ENCODE measurements at regions not wholly inside any gene's neighbourhood (a gene's known extent, or its start where the extent isn't known, plus 50 kb on each side); places are given as distances from the start of the nearest gene placed in this dataset.

DNA sequence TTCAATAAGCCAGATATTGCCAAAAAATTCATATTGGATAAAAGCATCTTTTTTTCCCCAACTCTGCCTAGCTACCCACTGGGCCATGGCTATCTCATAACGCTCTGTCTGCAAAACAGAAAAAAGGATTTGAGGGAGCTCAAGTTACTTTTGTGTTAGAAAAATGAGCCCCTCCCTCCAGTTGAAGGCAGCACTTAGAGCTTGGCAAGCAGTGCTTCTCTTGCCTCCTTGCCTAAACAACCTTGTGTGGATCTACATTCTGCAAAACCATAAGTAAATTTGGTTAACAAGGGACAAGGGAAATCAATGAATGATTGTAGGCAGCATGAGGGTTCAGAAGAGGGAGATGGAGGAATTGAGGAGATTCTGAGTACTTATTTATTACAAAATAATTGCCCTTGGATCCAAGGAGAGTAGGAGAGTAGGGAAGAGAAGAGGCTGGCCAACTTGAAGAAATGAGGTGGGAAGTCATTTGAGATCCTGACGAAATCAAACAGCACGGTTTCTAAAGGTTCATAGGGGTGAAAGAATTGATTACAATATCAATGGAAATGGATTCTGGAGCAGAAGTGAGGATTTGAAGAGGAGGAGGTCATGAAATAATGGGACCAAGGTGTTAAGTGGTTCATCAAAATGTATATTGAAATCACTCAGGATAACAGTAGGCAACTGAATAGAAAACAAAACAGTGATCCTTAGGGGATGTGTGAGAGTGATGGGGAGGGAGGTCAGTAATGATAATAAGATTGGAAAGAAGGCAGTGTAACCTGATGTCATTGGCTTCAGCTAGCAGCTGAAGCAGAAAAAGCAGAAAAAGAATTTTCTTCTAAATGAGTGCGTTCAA is 434.8 kb upstream of the IGFBP7 start (continued):
- TF ChIP-seq SUPT20H (IDR thresholded peaks at IDR 0.05; ENCODE audit: borderline replicate concordance, control insufficient read depth, low read depth, low read length), result no peak

DNA sequence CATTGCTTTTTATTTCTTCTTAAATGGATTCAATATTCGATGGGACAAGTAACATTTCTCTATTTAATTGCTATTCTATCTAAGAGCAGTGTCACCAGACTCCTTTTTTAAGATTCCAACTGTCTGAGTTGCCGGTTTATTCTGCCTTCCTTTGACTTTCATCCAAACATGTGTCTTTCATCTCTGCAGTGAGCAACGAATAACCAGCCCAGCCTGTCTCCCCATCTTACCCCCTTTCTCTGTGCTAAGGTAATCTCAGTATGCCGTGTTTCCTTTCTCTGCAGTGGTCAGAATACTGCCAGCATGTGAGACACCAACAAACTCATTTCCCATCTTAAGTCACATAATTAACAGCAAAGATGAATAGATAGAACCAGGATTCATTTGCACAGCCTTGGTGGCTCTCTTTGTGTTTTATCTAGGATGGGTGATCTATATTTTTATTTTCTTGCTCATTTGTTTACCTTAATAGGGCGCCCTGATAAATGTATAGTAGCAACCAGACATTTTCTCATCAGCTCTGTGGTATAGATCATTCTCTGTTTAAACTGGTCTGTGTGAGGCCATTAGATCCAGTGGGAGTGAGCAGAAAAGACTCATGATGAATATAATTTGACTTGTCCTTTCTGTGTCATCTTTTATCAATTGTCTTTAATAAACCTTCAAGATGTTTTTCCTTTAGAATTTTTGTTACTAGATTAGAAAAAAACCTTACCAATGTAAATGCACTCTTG is 394.8 kb upstream of the IGFBP7 start:
- RAD21 ChIA-PET (ENCODE audit: unreplicated experiment), result no interaction called here
- Histone ChIP-seq H3K27me3 (replicated peaks in 1 of 2; ENCODE audit: control insufficient read depth in 2 of 2, insufficient read depth in 2 of 2, low read length in 1 of 2) (no peaks in the 10 kb centered on the region), H4K20me1 (ENCODE audit: control insufficient read depth, insufficient read depth) (no peaks in the 10 kb centered on the region), H3K79me2 (ENCODE audit: control insufficient read depth, insufficient read depth, low read length) (no peaks in the 10 kb centered on the region), H3K9ac (ENCODE audit: control insufficient read depth, insufficient read depth, low read length) (no peak overlapping the region), H3K36me3 (ENCODE audit: control insufficient read depth in 2 of 2, insufficient read depth in 2 of 2, low read length in 1 of 2) (no peaks in the 10 kb centered on the region), H2AFZ (ENCODE audit: control insufficient read depth, low read depth, low read length) (no peak overlapping the region), H3K27ac (ENCODE audit: control insufficient read depth, insufficient read depth) (no peak overlapping the region), H3K4me3 (no peak overlapping the region), H3K4me1 (ENCODE audit: control insufficient read depth, insufficient read depth, low read length) (no peaks in the 10 kb centered on the region), H3K9me3 (replicated peaks; ENCODE audit: control insufficient read depth, insufficient read depth, low read length) (no peaks in the 10 kb centered on the region), H3K4me2 (ENCODE audit: control insufficient read depth, insufficient read depth) (no peak overlapping the region)
- 13% methylated on average over 5 of the region's 5 CpGs for WGBS (ENCODE audit: insufficient coverage, insufficient replicate concordance, low lambda C conversion rate, missing lambda C conversion rate)
- ATAC-seq (no peak), FAIRE-seq (no peak), DNase-seq (ENCODE audit: low read depth, low spot score) (no peak)
- CTCF ChIA-PET, result no interaction called here
- BruUV-seq (replicated peaks), result no TSS peak
- SMC1A ChIA-PET (ENCODE audit: uncharacterized antibody, unreplicated experiment), result no interaction called here
- in situ Hi-C loops (cut with MboI), result no loop called here
- no peak for TF ChIP-seq NBN (IDR thresholded peaks at IDR 0.05)
- no peak for TF ChIP-seq JUND (IDR thresholded peaks at IDR 0.05; ENCODE audit: low read depth, low read length)
- POLR2A ChIA-PET, result no interaction called here
- intact Hi-C loops (cut with micrococcal nuclease; ENCODE audit: unreplicated experiment), result no loop called here

DNA sequence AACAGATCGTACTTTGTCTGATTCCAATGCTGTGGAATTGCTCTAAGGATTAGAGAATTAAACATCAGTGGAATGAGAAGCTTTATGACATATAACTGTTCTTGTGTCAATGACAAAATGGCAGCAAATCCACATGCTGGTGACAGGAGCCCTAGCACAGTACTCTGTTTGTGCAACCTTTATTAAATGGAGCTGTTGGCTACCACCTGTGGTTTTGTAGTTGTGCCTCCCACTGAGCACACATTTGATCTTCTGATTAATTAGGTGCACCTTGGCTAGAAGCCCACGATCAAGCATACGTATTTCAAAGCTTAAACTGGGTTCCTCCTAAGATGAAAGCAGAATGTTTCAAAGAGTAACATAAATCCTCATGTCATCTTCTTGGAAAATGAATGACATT is 394.0 kb upstream of the IGFBP7 start:
- intact Hi-C loops (cut with micrococcal nuclease; ENCODE audit: unreplicated experiment), result no loop called here
- H3K9me3 ChIP-seq (replicated peaks; ENCODE audit: control insufficient read depth, insufficient read depth, low read length), result no peaks in the 10 kb centered on the region
- no peaks in the 10 kb centered on the region for H3K27me3 ChIP-seq (replicated peaks in 1 of 2; ENCODE audit: control insufficient read depth in 2 of 2, insufficient read depth in 2 of 2, low read length in 1 of 2)
- H3K36me3 ChIP-seq (ENCODE audit: control insufficient read depth in 2 of 2, insufficient read depth in 2 of 2, low read length in 1 of 2), result no peaks in the 10 kb centered on the region
- in situ Hi-C loops (cut with MboI), result no loop called here
- SMC1A ChIA-PET (ENCODE audit: uncharacterized antibody, unreplicated experiment), result no interaction called here
- H2AFZ ChIP-seq (ENCODE audit: control insufficient read depth, low read depth, low read length), result no peak overlapping the region
- no peak overlapping the region for H3K4me2 ChIP-seq (ENCODE audit: control insufficient read depth, insufficient read depth)
- BruUV-seq (replicated peaks), result no TSS peak
- H3K4me3 ChIP-seq, result no peak overlapping the region
- ATAC-seq, result no peak
- no peaks in the 10 kb centered on the region for H3K79me2 ChIP-seq (ENCODE audit: control insufficient read depth, insufficient read depth, low read length)
- H3K9ac ChIP-seq (ENCODE audit: control insufficient read depth, insufficient read depth, low read length), result no peak overlapping the region
- DNase-seq (ENCODE audit: low read depth, low spot score), result no peak
- RAD21 ChIA-PET (ENCODE audit: unreplicated experiment), result no interaction called here
- H3K4me1 ChIP-seq (ENCODE audit: control insufficient read depth, insufficient read depth, low read length), result no peaks in the 10 kb centered on the region
- FAIRE-seq, result no peak
- H3K27ac ChIP-seq (ENCODE audit: control insufficient read depth, insufficient read depth), result no peak overlapping the region
- H4K20me1 ChIP-seq (ENCODE audit: control insufficient read depth, insufficient read depth), result no peaks in the 10 kb centered on the region
- POLR2A ChIA-PET, result no interaction called here
- CTCF ChIA-PET, result no interaction called here
- WGBS (ENCODE audit: insufficient coverage, insufficient replicate concordance, low lambda C conversion rate, missing lambda C conversion rate), result 16% methylated on average over 3 of the region's 3 CpGs
- TF ChIP-seq KAT2A (conservative IDR thresholded peaks at IDR 0.05; ENCODE audit: control insufficient read depth, low read depth, low read length) (no peak), ZNF207 (IDR thresholded peaks at IDR 0.05; ENCODE audit: borderline replicate concordance) (no peak), YY1 (IDR thresholded peaks at IDR 0.05; ENCODE audit: low read depth, low read length) (no peak), HCFC1 (IDR thresholded peaks at IDR 0.05; ENCODE audit: low read length) (no peak), NFIC (IDR thresholded peaks at IDR 0.05; ENCODE audit: low read depth, low read length) (no peak)
- TF ChIP-seq, protein P1, sequence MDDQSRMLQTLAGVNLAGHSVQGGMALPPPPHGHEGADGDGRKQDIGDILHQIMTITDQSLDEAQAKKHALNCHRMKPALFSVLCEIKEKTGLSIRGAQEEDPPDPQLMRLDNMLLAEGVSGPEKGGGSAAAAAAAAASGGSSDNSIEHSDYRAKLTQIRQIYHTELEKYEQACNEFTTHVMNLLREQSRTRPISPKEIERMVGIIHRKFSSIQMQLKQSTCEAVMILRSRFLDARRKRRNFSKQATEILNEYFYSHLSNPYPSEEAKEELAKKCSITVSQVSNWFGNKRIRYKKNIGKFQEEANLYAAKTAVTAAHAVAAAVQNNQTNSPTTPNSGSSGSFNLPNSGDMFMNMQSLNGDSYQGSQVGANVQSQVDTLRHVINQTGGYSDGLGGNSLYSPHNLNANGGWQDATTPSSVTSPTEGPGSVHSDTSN (IDR thresholded peaks at IDR 0.05; ENCODE audit: insufficient replicate concordance, low read depth, low read length), result no peak

All from GM12878 (cell line).